NCI-H2227 (cell line): ENCODE measurements at regions not wholly inside any gene's neighbourhood (a gene's known extent, or its start where the extent isn't known, plus 50 kb on each side); places are given as distances from the start of the nearest gene placed in this dataset.

Experiments used
- DNase-seq: peaks from one replicate; lab custom pipeline; 2025; ENCODE audit not compliant: unreplicated experiment; lab: John Stamatoyannopoulos, UW

DNA sequence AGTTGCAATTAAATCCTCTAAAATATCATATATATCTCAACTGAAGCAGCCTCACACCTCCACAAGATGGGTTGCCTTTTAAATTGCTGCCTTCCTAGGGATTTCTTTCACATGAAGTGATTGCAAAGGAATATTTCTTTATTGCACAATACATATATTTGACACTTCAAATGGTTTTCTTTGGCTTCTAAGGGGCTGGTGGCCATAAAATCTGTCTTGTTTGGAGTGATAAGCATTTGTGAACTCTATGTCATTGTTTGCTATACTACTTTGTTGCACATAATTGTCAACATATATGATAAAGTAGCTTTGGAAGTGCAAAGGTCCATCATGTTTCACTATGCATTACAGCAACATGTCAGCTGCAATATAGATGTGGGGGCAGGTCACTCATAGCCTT, 2380.9 kb downstream of the PCDH9 start:
- DNase-seq, result no peak

DNA sequence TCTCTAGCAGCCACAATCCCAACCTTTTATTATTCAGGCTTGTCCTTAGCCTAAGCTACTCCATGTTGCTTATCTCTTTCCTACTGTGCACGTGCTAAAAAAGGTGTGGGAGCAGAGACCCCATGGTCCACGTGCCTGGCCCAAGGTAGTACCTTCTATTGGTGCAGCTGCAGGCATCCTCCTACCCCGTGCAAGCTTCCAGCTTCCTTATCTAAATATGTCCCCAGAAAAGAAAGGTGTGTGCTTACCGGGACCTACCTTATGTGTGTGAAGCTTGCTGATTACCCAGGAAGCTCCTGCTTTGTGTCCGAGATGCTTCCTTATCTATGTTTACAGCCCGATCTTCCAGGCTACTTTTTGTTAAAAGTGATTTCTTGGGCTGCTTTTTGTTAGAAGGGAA, 2382.4 kb downstream of the PCDH9 start:
- no peak for DNase-seq

DNA sequence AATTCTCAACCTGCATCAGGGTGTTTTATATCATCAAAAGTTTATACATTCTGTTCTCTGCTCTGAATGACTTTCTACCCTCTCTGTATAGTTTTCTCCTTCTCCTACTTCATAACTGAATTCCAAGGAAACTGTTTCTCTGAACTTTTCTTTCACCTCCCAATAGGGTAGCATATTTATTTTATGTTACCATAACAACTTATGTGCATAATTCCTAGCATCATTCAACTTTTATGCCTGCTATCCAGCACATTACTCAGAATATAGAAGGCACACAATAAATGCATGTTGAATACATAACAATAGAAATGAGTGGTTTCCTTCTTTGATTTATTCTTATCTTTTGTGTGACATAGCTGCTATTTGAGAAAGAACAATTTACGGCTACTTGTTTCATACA, 2385.0 kb downstream of the PCDH9 start:
- DNase-seq, result no peak

DNA sequence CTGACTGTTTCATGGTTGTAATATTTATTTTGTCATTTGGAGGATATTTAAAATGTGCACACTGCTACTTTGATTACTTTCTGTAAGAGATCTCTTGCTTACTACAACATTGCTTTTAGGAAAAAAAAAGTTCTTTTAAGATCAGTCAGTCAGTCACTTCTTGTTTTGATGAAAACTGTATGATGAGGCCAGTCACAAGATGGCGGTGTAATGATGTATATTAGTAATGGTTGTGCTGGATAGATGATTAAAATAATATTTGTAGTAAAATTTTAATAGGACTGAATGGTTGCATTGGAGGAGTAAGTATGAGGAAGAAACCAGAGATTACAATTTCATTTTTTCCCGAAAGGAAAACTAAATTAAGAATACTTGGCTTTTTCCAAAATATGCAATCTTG, 2411.1 kb downstream of the PCDH9 start:
- no peak for DNase-seq

GRCh38 chr13:64817691-64818090, 2412.4 kb downstream of the PCDH9 start:
- no peak for DNase-seq

DNA sequence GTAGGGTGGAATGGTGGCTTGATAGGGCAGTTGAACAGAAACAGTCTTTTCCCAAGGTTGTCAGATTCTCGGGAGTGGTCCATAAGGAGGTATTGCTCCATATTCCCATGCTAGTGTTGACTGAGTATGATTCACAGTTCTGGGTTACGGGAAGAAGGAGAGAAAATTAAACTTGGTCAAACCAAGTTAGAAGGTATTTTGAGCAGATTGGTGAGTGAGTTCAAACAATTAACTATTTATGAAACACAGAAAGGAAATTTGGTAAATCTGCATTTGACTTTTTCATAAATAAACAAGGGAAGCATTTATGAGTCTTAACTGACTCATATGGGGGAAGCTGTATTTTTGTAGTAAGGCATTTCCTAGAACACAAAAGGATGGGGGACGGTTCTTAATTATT, 2419.4 kb downstream of the PCDH9 start:
- no peak for DNase-seq

GRCh38 chr13:64808704-64809103, 2421.4 kb downstream of the PCDH9 start:
- DNase-seq, result no peak

DNA sequence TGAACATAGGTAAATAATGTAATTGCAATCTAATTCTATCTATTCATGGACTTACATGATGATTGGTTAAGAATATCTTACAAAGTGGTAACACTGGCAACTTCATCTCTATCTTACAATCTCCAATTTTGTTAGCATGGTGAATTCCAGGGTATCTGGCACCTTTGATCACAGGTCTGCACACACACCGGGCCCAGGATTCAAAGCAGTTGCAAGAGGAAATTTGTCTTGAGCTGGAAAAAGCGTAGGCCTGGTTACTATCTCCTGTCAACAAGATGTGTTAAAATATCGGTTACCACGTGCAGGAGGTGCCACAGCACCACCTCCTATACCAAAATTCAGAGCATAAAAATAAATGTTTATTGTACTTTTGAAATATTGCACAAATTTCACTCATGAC, 2428.4 kb downstream of the PCDH9 start:
- no peak for DNase-seq

GRCh38 chr13:64798422-64798821, 2431.7 kb downstream of the PCDH9 start:
- no peak for DNase-seq

DNA sequence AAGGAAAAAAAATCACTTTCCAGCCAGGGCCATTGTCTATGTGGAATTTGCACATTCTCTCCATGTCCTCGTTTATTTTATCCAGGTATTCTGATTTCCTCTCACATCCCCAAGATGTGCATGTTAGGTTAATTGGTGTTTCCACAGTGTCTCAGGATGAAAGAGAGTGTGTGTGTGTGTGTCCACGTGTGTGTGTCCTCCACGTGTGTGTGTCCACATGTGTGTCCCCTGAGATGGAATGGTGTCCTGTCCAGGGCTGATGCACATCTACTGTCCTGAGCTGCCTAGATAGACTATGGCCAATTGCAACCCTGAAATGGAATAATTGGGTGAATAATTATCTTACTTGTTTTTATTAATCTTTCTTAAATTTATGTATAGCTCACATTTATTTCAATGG, 2436.5 kb downstream of the PCDH9 start:
- DNase-seq, result no peak

- no peak for DNase-seq
These were observed 2437.0 kb downstream of the PCDH9 start for GRCh38 chr13:64793131-64793530.

DNA sequence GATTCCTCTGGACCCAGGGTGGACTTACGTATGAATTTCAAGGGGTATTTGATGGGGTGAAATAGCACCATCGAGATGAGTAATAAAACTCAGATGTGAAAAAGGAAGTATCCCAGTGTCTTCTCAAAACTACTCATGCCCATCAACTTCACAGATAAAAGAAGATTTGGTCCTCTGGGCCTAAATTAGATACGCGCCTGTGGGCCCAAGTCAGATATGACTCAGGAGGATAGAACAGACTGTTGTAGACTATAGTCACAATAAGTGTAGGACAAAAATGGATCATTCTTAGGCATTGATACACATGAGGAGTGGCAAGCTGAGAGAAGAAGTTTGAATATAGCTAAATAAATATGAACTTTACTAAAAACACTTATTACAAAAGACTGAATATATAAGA, 2438.8 kb downstream of the PCDH9 start:
- no peak for DNase-seq

- DNase-seq, result no peak
These were observed 2447.7 kb downstream of the PCDH9 start for GRCh38 chr13:64782466-64782865.

DNA sequence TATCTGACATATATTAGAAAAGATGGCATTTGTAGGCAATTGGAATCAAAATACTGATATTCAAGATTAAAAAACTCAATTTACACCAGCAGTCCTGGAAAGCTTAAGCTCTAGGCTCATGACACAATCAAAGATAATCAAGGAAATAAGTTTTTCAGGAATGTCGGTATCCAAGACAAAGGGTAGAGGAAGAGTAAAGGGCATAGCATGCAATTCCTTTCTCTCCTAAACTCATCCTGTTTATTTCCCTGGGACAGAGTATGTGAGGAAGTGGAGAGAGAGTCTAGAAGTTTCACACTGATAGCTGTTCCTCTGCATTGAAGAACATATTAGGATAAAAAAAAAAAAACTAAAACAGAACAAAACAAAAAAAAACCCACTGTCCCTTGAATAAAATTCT, 2452.1 kb downstream of the PCDH9 start:
- no peak for DNase-seq

DNA sequence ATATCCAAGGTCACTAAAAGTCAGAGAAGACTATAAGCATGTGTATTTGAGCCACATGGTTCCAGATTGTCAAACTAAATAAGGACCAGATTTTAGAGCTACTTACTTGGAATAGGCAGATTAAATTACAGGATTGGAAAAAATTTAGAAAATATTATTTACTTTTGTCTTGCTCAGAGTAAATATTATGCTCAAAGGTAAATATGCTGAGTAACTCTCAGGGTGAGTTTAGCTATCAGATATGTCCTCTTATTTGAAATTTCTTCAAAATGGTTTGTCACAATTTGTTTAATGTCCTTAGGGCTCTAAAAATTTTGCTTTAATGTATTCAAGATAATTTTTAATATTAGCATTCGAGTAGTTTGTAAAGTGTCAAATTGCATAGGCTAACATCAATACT, 2455.2 kb downstream of the PCDH9 start:
- no peak for DNase-seq

GRCh38 chr13:64770743-64771142, 2459.4 kb downstream of the PCDH9 start:
- no peak for DNase-seq

- DNase-seq, result no peak
These were observed 2463.1 kb downstream of the PCDH9 start for GRCh38 chr13:64767054-64767453.

- DNase-seq, result no peak
These were observed 2464.5 kb downstream of the PCDH9 start for GRCh38 chr13:64765636-64766035.

GRCh38 chr13:64758521-64759244, 2471.5 kb downstream of the PCDH9 start:
- DNase-seq, result no peak

GRCh38 chr13:64756621-64757020, 2473.5 kb downstream of the PCDH9 start:
- no peak for DNase-seq

DNA sequence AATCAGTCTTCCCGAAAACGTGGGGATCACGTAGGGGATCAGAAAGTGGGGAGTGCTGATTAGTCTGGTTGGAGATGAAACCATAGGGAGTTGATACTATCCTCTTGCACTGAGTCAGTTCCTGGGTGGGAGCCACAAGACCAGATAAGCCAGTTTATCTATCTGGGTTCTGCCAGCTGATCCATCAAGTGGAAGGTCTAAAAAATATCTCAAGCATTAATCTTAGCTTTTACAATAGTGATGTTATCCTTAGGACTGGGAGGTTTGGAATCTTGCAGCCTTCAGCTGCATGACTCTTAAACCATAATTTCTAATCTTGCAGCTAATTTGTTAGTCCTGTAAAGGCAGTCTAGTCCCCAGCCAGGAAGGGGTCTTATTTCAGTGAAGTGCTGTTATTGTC, 2474.2 kb downstream of the PCDH9 start:
- DNase-seq, result no peak

- no peak for DNase-seq
These were observed 2476.7 kb downstream of the PCDH9 start for GRCh38 chr13:64753233-64754000.

DNA sequence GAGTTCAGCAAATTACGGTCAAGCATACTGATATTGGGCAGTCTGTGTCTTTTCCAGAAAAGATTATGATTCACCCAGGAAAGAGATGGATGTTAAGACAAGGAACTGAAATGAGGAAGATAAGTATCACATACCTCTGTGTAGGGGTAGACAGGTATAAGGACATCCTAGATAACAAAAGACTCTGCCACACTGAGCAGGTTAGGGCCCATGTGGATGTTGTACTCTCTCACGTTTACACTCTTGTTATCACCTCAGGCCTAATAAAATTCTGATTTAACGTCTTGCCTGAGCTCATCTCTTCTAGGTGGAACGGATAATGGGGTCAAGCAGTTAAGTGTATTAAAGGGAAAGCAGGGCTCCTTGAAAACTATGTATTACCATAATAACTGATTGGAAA, 2480.8 kb downstream of the PCDH9 start:
- no peak for DNase-seq
